Type B pancreatic cell (in vitro differentiated cells): ENCODE measurements at regions not wholly inside any gene's neighbourhood (a gene's known extent, or its start where the extent isn't known, plus 50 kb on each side); places are given as distances from the start of the nearest gene placed in this dataset.

Source experiments
- DNase-seq: peaks from one replicate; pipeline ENCODE4 v3.0.0; 2021; ENCODE audit warnings: mixed read lengths; ENCODE audit not compliant: unreplicated experiment; ENCODE audit errors: extremely low spot score
- H3K27ac Mint-ChIP-seq: 2 replicates; pipeline ENCODE4 v1.8.0; 2021; ENCODE audit warnings: mild to moderate bottlenecking, mixed read lengths
- H3K27me3 Mint-ChIP-seq: 2 replicates; pipeline ENCODE4 v1.8.0; 2021; ENCODE audit warnings: mixed read lengths
- H3K36me3 Mint-ChIP-seq: 2 replicates; pipeline ENCODE4 v1.8.0; 2021; ENCODE audit warnings: mixed read lengths
- H3K4me1 Mint-ChIP-seq: one replicate; pipeline ENCODE4 v1.8.0; 2021; ENCODE audit warnings: mixed read lengths; ENCODE audit not compliant: unreplicated experiment
- H3K4me3 Mint-ChIP-seq: 2 replicates; pipeline ENCODE4 v1.8.0; 2021; ENCODE audit warnings: mild to moderate bottlenecking, mixed read lengths
- H3K9me3 Mint-ChIP-seq: 2 replicates; pipeline ENCODE4 v1.8.0; 2021; ENCODE audit warnings: mixed read lengths
- TF ChIP-seq, protein P1 (sequence below): fragments of 200-600 bp; sonication (generic); conservative IDR thresholded peaks from 2 replicates; pipeline ENCODE4 v1.5.0; 2021; ENCODE audit warnings: antibody characterized with exemption, mild to moderate bottlenecking

DNA sequence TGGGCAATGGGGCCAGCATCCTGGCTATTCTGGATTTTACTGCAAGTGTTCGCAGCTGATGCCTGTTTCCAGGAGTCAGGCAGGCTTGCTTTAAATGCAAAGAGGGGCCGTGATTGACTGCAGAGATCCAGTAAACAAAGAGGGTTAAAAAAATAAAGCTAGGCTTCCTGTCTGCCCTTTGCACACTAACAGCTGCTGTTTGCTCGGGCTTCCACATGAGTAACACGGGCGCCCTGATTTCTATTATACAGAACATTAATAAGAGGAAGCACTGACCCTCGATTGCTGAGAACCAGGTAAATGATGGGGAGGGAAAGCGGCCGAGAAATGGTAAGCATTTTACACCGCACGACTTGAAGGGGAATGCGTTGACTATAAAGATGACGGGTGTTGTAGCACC lies 254.2 kb upstream of the ZNF507 start:
- peaks cover 22% of the 10 kb centered on the region for H3K27me3 Mint-ChIP-seq
- H3K4me1 Mint-ChIP-seq: peaks cover 6% of the 10 kb centered on the region
- TF ChIP-seq, protein P1, sequence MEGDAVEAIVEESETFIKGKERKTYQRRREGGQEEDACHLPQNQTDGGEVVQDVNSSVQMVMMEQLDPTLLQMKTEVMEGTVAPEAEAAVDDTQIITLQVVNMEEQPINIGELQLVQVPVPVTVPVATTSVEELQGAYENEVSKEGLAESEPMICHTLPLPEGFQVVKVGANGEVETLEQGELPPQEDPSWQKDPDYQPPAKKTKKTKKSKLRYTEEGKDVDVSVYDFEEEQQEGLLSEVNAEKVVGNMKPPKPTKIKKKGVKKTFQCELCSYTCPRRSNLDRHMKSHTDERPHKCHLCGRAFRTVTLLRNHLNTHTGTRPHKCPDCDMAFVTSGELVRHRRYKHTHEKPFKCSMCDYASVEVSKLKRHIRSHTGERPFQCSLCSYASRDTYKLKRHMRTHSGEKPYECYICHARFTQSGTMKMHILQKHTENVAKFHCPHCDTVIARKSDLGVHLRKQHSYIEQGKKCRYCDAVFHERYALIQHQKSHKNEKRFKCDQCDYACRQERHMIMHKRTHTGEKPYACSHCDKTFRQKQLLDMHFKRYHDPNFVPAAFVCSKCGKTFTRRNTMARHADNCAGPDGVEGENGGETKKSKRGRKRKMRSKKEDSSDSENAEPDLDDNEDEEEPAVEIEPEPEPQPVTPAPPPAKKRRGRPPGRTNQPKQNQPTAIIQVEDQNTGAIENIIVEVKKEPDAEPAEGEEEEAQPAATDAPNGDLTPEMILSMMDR: no peak
- peak overlapping the region; percentile 13 for H3K27ac Mint-ChIP-seq
- H3K36me3 Mint-ChIP-seq: no peaks in the 10 kb centered on the region
- H3K9me3 Mint-ChIP-seq: peaks cover 4% of the 10 kb centered on the region
- peak overlapping the region; percentile 29 for H3K4me3 Mint-ChIP-seq
- no peak for DNase-seq

DNA sequence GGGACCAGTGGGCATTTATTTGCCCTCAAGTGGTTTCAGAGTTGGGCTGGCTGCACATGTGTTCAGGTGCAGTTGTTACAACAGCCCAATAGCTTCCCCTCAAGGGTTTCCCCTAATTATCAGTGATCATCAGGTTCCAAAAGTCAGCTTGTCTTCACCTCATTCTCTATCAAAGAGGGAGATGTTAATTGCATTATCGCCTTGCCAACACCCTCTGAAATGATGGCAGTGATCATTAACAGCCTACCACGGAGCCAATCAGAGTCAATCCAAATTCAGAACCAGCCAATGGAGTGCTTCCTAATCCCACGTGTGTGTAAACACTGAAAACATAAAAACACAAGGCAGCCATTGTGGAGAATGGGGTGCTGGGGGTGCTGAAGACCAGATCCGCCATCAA lies 248.4 kb upstream of the ZNF507 start:
- Mint-ChIP-seq H3K4me3 (no peak overlapping the region), H3K36me3 (no peaks in the 10 kb centered on the region), H3K4me1 (peaks cover 7% of the 10 kb centered on the region), H3K27me3 (peaks cover 27% of the 10 kb centered on the region), H3K27ac (no peak overlapping the region), H3K9me3 (peaks cover 11% of the 10 kb centered on the region)
- DNase-seq: no peak
- TF ChIP-seq, protein P1: no peak

DNA sequence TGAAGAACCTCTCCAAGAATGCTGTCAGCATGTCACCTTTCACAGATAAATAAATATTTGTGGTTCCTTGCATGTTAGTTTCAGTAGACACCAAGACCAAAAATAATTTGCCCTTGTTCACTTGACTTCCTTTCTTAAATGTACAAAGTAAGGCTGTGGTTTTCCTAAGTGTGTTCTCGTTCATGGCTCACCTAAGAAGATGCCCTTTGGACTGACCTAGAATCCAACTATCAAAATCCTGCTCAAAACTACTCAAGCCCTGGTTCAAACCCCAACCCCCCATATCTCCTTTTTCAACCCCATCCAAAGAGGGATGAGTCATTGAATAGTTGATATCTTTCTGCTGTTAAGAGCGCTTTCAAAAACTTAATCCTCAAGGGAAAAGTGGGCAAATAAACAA lies 247.8 kb upstream of the ZNF507 start:
- peaks cover 7% of the 10 kb centered on the region for H3K4me1 Mint-ChIP-seq
- H3K4me3 Mint-ChIP-seq: no peak overlapping the region
- H3K27ac Mint-ChIP-seq: no peak overlapping the region
- H3K9me3 Mint-ChIP-seq: peaks cover 11% of the 10 kb centered on the region
- H3K27me3 Mint-ChIP-seq: peaks cover 27% of the 10 kb centered on the region
- DNase-seq: no peak
- TF ChIP-seq, protein P1: no peak
- H3K36me3 Mint-ChIP-seq: no peaks in the 10 kb centered on the region

GRCh38 chr19:32098968-32099367 lies 246.4 kb upstream of the ZNF507 start:
- no peak for DNase-seq
- no peak overlapping the region for H3K4me3 Mint-ChIP-seq
- peaks cover 11% of the 10 kb centered on the region for H3K9me3 Mint-ChIP-seq
- TF ChIP-seq, protein P1: no peak
- H3K27ac Mint-ChIP-seq: no peak overlapping the region
- H3K4me1 Mint-ChIP-seq: peaks cover 7% of the 10 kb centered on the region
- no peaks in the 10 kb centered on the region for H3K36me3 Mint-ChIP-seq
- peaks cover 32% of the 10 kb centered on the region for H3K27me3 Mint-ChIP-seq

GRCh38 chr19:32101206-32101605 lies 244.2 kb upstream of the ZNF507 start:
- Mint-ChIP-seq H3K9me3 (peaks cover 11% of the 10 kb centered on the region), H3K36me3 (no peaks in the 10 kb centered on the region), H3K4me1 (peaks cover 21% of the 10 kb centered on the region), H3K27me3 (peaks cover 43% of the 10 kb centered on the region), H3K27ac (no peak overlapping the region), H3K4me3 (no peak overlapping the region)
- DNase-seq: no peak
- TF ChIP-seq, protein P1: no peak

- DNase-seq: no peak
- peaks cover 12% of the 10 kb centered on the region for H3K9me3 Mint-ChIP-seq
- no peak overlapping the region for H3K4me3 Mint-ChIP-seq
These were observed 241.9 kb upstream of the ZNF507 start for GRCh38 chr19:32103541-32103940.

More at GRCh38 chr19:32103541-32103940, 241.9 kb upstream of the ZNF507 start:
- TF ChIP-seq, protein P1: no peak
- Mint-ChIP-seq H3K27ac (no peak overlapping the region), H3K36me3 (no peaks in the 10 kb centered on the region), H3K27me3 (peaks cover 38% of the 10 kb centered on the region), H3K4me1 (peaks cover 27% of the 10 kb centered on the region)
